ENCODE measurements at regions not wholly inside any gene's neighbourhood (a gene's known extent, or its start where the extent isn't known, plus 50 kb on each side); places are given as distances from the start of the nearest gene placed in this dataset.

- DNase-seq (ENCODE audit: extremely low read depth, low read depth) = no peak
- TF ChIP-seq CTCF (IDR thresholded peaks at IDR 0.05; ENCODE audit: low read depth, low read length) = no peak
Measured at GRCh38 chr15:25184356-25185155, 229.8 kb downstream of the SNRPN start.

GRCh38 chr15:25185156-25185710 lies 230.4 kb downstream of the SNRPN start:
- DNase-seq (ENCODE audit: extremely low read depth, low read depth) = no peak
- no peak for TF ChIP-seq CTCF (IDR thresholded peaks at IDR 0.05; ENCODE audit: low read depth, low read length)

GRCh38 chr15:25185791-25186190 lies 231.0 kb downstream of the SNRPN start:
- no peak for TF ChIP-seq CTCF (IDR thresholded peaks at IDR 0.05; ENCODE audit: low read depth, low read length)
- DNase-seq (ENCODE audit: extremely low read depth, low read depth) = no peak

DNA sequence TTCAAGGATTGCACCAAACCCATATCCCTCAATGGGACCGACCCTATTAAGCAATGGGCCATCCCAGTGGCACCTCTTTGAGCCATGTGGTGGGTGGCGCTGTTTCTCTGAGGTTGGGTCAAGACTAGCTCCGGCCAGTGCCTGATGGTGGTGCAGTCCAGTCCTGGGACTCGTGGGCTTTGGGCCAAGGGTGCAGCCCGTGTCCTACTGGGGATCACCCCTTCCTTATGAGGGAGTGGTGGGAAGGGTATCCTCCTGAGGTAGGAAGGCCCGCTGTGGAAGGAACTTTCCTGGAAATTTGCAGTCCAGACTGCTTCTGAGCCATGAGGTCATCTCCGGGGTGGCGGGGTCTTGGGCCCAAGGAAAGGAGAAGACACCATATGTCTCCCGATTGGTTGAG lies 231.6 kb downstream of the SNRPN start:
- no peak for DNase-seq (ENCODE audit: extremely low read depth, low read depth)
- TF ChIP-seq CTCF (IDR thresholded peaks at IDR 0.05; ENCODE audit: low read depth, low read length) = no peak

- TF ChIP-seq CTCF (IDR thresholded peaks at IDR 0.05; ENCODE audit: low read depth, low read length) = no peak
- DNase-seq (ENCODE audit: extremely low read depth, low read depth) = no peak
Measured at GRCh38 chr15:25186906-25187645, 232.3 kb downstream of the SNRPN start.

DNA sequence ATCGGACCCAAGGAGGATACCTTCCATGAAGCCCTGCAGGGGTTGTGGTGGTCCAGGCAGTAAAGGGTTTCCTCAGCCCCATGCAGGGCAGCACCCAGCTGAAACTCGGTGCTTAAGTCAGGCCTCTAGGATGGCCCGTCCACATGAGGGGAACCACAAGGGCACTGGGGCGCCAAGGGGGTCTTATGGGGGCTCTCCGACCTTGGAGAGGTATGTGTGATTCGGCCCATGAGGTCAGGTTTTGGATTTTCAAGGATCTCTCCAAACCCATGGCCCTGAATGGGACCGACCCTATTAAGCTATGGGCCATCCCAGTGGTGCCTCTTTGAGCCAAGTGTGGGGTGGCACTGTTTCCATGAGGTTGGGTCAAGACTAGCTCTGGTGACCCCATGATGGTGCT lies 233.3 kb downstream of the SNRPN start:
- DNase-seq (ENCODE audit: extremely low read depth, low read depth) = no peak
- TF ChIP-seq CTCF (IDR thresholded peaks at IDR 0.05; ENCODE audit: low read depth, low read length) = no peak

- no peak for TF ChIP-seq CTCF (IDR thresholded peaks at IDR 0.05; ENCODE audit: low read depth, low read length)
Measured at GRCh38 chr15:25188551-25189101, 233.8 kb downstream of the SNRPN start.

More at GRCh38 chr15:25188551-25189101, 233.8 kb downstream of the SNRPN start:
- no peak for DNase-seq (ENCODE audit: extremely low read depth, low read depth)
